GM21737 (cell line): ENCODE measurements at regions not wholly inside any gene's neighbourhood (a gene's known extent, or its start where the extent isn't known, plus 50 kb on each side); places are given as distances from the start of the nearest gene placed in this dataset.

Source experiments
- ATAC-seq: cut with Tn5 transposase; IDR thresholded peaks from one replicate; pipeline ENCODE4 v1.9.1; 2021; ENCODE audit warnings: mild to moderate bottlenecking, moderate library complexity; ENCODE audit not compliant: unreplicated experiment

DNA sequence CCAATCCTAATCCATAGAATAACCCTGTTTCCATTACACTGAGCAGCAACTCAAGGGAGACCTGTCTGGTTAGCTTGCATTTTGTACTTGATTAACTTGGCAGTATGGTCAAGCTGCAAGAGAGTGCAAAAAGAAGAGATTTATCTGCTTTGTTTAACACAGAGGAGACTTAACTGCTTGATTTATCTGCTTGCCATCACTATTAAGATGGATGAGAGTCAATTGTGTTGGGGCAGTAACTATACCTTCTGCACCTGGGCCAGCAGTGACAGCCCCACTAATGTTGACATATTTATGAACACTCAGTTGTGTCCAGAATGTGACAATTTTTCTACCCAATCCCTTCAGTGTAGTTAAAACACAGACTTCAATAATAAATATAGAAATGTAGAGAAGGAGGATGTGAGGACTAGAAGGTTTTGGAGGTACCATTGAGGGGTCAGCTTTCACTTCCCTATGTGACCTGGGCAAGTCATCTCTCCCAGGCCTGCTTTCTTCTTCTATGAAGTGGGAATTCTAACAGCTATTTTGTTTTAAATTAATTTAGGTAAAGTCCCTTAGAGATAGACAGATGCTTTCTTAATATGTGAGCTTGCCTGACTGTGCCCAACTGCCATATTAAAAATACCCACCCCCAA is 159.1 kb upstream of the KCNK2 start:
- no peak for ATAC-seq

DNA sequence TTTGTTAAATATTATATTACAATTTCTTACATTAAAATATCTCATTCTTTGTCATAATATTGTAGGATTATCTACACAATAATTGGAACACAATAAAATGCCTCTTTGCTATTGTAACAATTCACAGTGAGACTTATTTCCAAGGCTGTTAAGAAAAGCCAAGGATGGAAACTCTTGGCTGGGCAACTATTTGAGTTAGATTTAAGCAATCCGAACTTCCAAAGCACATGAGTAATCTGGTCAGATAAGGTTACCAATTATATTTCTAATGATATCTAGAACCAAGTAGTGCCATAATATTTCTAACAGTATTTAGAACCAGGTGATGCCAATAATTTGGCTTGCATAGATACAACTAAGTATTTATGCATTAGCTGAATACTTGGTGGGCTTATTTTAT is 154.7 kb upstream of the KCNK2 start:
- ATAC-seq: no peak

DNA sequence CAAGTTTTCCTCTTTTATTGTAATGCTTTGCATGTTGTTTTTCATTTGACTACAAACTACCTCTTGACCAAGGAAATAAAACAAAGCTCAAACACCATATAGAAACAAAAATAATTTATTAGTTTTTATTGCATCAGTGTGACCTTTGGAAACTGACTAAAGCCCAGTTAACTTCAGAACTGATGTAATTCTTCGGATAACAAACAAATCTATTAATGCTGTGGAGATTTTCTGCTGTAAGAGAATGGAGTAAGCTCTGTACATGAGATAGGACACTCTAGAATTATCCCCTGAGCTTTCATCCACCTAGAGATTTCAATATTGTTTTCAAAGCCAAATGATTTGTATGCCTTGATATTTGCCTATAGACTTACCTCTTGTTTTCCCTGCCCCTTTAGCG is 154.0 kb upstream of the KCNK2 start:
- no peak for ATAC-seq

DNA sequence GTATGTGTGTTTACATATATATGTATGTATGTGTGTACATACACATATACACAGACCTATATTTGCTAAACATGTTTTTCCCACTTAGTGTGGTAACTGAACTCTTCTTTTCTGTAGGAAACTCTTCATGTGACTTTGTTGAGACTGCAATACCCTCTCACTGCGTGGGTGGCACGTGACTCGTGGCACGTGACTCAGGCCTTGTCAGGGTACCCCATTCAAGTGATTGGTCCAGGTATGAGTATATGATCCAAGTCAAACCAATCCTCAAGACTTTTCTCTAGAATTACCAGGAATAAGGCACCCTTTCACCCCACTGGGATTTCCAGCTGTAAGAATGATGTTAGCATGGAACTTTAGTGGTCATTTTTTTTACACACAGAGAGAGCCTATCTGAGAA is 149.2 kb upstream of the KCNK2 start:
- no peak for ATAC-seq

DNA sequence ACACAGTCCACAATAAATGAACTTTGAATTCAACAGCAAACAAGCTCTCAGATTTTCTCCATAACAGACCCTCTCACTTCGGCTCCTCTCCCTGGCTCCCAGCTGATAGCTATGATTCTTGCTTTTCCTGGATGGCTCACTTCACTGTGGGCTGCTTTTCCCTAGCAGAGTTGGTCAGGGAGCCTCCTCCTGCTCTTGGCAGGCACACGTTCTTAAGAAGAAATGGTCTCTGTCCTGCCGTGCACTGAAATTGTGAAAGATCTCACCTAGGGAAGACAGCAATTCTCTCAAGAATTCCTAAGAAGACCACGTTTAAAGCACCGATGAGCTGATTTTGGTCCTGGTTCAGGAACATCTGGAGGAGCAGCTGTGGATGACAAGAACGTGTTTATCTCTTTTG is 148.5 kb upstream of the KCNK2 start:
- no peak for ATAC-seq

GRCh38 chr1:214935258-214935657 is 147.3 kb upstream of the KCNK2 start:
- ATAC-seq: no peak

DNA sequence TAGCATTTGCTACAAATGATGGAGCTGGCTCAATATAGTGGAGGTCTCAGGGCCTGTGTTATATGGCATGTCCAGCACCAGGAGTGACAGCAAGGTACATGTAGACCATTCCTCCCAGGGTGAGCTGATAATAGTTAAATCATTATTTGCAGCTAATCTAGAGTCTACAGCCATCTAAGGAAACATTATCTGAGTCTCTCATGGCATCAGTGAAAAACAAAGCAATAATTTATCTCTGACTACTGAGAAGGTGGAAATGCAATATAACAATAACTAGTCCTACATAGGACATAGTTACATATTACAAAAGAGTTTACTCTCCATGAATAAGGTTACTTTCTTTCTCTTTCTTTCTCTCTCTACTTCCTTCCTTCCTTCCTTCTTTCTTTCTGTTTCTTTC is 143.4 kb upstream of the KCNK2 start:
- no peak for ATAC-seq

DNA sequence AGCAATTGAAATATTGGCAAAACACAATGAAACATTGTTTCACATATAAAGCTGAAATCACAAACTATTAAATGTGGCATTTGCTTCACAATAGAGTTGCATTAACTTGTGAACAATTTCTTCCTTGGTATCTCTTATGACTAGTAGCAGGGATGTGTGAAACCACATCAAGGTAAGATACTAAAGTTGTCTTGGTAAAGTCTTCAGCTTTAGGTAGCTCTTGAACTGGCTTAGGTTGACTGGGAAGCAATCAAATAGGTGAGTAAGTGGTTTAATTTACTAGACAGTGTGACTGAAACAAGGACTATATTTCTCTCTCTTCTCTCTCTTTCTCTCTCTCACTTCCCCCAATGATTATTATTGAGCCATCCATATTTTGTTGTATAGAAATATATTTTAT is 141.5 kb upstream of the KCNK2 start:
- ATAC-seq: no peak

DNA sequence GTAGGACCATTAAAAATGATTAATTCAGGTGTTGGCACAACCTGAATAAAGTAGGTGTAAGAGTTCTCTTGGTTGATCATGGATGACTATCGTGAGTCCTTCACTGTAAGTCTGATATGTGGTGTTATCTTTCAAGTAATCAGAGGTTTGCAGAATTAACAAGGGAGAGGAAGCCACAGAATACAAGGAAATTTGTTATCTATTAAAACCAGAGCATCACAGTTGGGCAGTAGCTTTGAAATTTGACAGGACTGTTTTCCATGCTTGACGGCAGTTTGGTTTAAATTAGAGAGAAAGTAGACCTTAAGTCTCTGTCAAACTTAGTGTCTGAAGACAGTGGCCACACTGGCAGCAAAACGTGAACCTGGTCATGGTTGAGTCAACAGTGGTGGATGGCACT is 139.5 kb upstream of the KCNK2 start:
- no peak for ATAC-seq

- ATAC-seq: no peak
Measured at GRCh38 chr1:214946615-214947014, 135.9 kb upstream of the KCNK2 start.

GRCh38 chr1:214952648-214953047 is 129.9 kb upstream of the KCNK2 start:
- ATAC-seq: no peak

- ATAC-seq: no peak
Measured at GRCh38 chr1:214953901-214954616, 128.5 kb upstream of the KCNK2 start.

- no peak for ATAC-seq
Measured at GRCh38 chr1:214954617-214954949, 128.0 kb upstream of the KCNK2 start.

GRCh38 chr1:214957330-214958137 is 125.0 kb upstream of the KCNK2 start:
- ATAC-seq: no peak

DNA sequence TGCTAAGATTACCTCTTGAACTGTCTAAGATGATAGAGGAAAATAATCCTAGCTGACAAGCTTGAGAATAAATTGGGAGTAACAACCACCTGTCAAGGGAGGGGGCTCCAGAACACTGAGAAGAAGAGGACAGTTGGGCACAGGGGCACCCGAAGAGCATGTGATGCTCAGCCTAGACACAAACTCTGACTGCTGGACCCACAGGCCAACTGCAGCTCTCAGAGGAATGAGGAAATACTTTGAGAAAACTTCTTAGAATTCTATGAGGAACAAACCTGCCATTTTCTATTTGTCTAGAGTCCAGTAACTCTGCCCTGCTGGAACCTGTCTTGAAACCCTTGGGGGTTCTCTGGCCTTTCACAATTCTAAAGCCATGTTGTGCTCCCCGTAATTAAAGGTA is 124.1 kb upstream of the KCNK2 start:
- no peak for ATAC-seq

- no peak for ATAC-seq
Measured at GRCh38 chr1:214966346-214966745, 116.2 kb upstream of the KCNK2 start.

DNA sequence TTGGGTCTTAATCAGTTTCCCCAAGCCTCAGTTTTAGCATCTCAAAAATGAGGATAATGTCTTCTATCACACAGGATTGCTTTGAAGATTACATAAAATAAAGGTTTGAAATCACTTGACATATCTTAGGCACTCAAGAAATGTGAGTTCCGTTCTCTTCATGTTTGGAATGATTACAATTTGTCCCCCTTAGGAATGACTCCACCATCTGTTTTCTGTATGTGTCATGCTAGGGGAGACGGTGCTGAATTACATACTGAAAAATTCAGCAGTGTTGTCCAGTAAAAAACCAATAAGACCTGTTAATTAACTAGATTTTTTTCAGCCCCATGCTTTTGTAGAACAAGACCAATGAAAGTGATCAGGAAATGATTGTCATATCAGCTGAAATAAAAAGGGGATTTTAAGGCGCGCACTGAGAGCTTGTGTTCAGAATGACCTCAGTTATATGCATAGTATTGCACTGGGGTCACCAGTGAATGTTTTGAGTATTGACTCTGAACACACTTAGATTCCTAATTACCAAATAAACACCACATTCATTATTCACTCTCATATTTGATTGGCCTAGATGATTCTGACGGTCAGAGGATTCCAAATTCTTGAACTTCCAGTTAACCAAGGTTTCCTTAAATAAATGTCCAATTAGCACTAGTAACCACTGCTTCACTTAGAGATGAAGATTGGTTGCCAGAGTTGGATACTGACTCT is 114.5 kb upstream of the KCNK2 start:
- ATAC-seq: no peak

DNA sequence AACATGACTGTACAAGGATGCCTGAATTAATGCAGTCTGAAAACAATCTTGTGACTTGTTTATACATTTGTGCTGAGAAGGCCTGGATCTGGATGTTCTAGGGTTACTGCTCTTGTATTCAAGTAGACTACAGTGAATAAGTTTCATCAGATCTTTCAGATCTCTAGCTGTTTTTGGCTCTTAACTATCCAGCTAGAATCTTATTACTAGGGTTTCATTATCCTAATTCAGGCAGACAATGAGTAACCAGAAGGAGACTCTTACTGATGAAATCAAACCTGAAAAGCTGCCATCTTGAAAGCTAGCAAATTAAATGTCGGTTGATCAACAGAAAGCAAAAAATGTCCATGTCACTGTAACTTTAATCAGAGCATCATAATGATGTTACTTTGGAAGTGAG is 112.5 kb upstream of the KCNK2 start:
- no peak for ATAC-seq

DNA sequence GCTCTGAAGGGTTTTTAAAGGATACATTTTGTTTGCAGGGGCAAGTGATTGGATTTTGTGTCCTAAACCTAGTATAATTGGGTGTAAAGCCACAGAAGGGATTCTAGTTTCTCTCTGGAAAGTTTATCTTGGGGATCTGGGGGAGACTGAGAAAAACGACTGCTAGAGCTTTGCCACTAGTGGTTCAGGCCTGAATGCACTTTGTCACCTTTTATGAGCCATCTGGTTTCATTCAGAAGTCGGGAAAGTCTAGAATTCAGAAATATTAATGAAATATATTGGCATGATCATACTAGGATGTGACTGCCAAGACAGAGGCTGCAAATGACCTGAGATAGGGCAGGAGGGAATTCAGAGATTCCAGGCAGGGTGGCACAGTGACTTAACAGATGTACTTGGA is 111.5 kb upstream of the KCNK2 start:
- ATAC-seq: no peak

DNA sequence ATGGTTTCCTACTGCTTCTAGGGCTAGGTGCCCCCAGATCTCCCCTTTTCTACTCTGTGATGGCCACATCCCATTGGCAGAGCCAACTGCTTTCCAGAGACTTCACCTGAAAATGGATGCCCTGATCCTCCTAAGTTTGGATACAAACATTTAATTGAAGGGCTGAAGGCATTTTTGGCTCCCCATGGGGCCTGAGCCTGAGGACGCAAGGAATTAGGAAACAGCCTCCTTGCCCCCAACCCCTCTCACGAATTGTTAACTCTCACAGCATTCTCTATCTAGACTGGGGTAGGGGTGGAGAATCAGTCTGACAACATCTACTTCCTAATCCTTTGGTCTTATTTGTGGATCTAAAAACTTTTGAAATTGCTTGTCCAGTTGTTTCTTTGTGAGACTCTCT is 108.5 kb upstream of the KCNK2 start:
- ATAC-seq: no peak

DNA sequence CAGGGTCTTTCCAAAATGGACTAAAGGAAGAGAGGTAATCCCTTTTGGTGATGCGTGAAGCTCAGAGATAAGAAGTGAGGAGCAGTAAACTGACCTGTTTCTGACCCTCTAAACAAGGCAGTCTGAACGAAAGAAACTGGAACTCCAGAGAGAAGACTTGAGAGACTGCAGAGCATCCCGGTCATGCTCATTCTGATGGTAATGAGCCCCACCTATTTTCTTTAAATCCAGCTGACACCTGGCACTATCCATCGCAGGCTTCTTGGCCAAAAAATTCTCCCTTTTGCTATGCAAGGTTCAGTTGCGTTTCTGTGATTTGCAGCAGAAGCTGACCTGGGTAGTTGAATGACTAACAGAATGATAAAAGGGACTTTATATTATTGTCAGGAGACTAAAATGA is 105.9 kb upstream of the KCNK2 start:
- ATAC-seq: no peak

- ATAC-seq: no peak
Measured at GRCh38 chr1:214977110-214977509, 105.4 kb upstream of the KCNK2 start.
